CD14-positive monocyte (primary cell): ENCODE measurements at regions not wholly inside any gene's neighbourhood (a gene's known extent, or its start where the extent isn't known, plus 50 kb on each side); places are given as distances from the start of the nearest gene placed in this dataset.

Experiments
- DNase-seq, 3 donors: peaks; one replicate each; pipeline ENCODE4 v3.0.0-alpha.2; 2011 to 2022
- H2AFZ ChIP-seq: 2 replicates; pipeline ENCODE4 v1.6.0; 2012; ENCODE audit warnings: mild to moderate bottlenecking, low read depth, low read length, inconsistent platforms; ENCODE audit not compliant: insufficient read depth, poor library complexity, severe bottlenecking
- H3K27ac ChIP-seq, 2 donors: 1 replicate in 1 of 2; 2 replicates in 1 of 2; pipeline ENCODE4 v1.5.1; 2012 to 2013; ENCODE audit warnings: low read length in 2 of 2, control low read depth in 1 of 2, inconsistent platforms in 1 of 2, low read depth in 1 of 2, mild to moderate bottlenecking in 1 of 2
- H3K27me3 ChIP-seq, 2 donors: one replicate each; pipeline versions ENCODE4 v1.6.0 to v1.6.1; 2011 to 2013; ENCODE audit warnings: low read length in 2 of 2; ENCODE audit not compliant: control insufficient read depth in 2 of 2, insufficient read depth in 2 of 2
- H3K36me3 ChIP-seq, 2 donors: replicated peaks in 1 of 2; 1 replicate in 1 of 2; 2 replicates in 1 of 2; pipeline versions ENCODE4 v1.5.1 to v1.6.1; 2012 to 2013; ENCODE audit warnings: low read length in 2 of 2, control low read depth in 1 of 2, inconsistent platforms in 1 of 2, mild to moderate bottlenecking in 1 of 2; ENCODE audit not compliant: insufficient read depth in 2 of 2, control insufficient read depth in 1 of 2
- H3K4me1 ChIP-seq, 2 donors: 1 replicate in 1 of 2; 2 replicates in 1 of 2; pipeline versions ENCODE4 v1.5.1 to v1.6.1; 2012 to 2013; ENCODE audit warnings: low read length in 2 of 2, control low read depth in 1 of 2, inconsistent platforms in 1 of 2, mild to moderate bottlenecking in 1 of 2, moderate library complexity in 1 of 2; ENCODE audit not compliant: insufficient read depth in 2 of 2, control insufficient read depth in 1 of 2
- H3K4me2 ChIP-seq: replicated peaks from 2 replicates; pipeline ENCODE3; 2012; ENCODE audit warnings: low read length, moderate library complexity, mild to moderate bottlenecking; ENCODE audit not compliant: poor library complexity, severe bottlenecking; ENCODE audit errors: extremely low read depth
- H3K4me3 ChIP-seq, 3 experiments: fragments of 200-600 bp in 1 of 3; sonication (generic) in 1 of 3; replicated peaks in 1 of 3; 1 replicate in 2 of 3; 2 replicates in 1 of 3; pipeline ENCODE4 v1.5.1; 2011 to 2013; ENCODE audit warnings: low read length in 3 of 3, mild to moderate bottlenecking in 3 of 3, control low read depth in 2 of 3, low read depth in 2 of 3, inconsistent platforms in 1 of 3, moderate library complexity in 1 of 3
- H3K79me2 ChIP-seq: 2 replicates; pipeline ENCODE4 v1.6.0; 2012; ENCODE audit warnings: mild to moderate bottlenecking, control low read depth, inconsistent platforms, low read length, moderate library complexity; ENCODE audit not compliant: insufficient read depth
- H3K9ac ChIP-seq: 2 replicates; pipeline ENCODE4 v1.6.0; 2017; ENCODE audit warnings: low read length, mild to moderate bottlenecking; ENCODE audit not compliant: insufficient read depth, poor library complexity, severe bottlenecking
- H3K9me3 ChIP-seq, 2 donors: replicated peaks in 1 of 2; 1 replicate in 1 of 2; 2 replicates in 1 of 2; pipeline versions ENCODE4 v1.5.1 to v1.6.1; 2012 to 2013; ENCODE audit warnings: low read length in 2 of 2, control low read depth in 1 of 2; ENCODE audit not compliant: control insufficient read depth in 1 of 2, insufficient read depth in 1 of 2
- H4K20me1 ChIP-seq: 2 replicates; pipeline ENCODE4 v1.6.0; 2012; ENCODE audit warnings: mild to moderate bottlenecking, low read length, control low read depth, moderate library complexity; ENCODE audit not compliant: insufficient read depth
- H3K27ac Mint-ChIP-seq, 7 donors: one replicate each; pipeline ENCODE4 v1.8.0; 2020; ENCODE audit warnings: mild to moderate bottlenecking in 7 of 7, mixed read lengths in 7 of 7, moderate library complexity in 6 of 7, inconsistent platforms in 2 of 7
- H3K27me3 Mint-ChIP-seq, 3 donors: one replicate each; pipeline ENCODE4 v1.8.0; 2021 to 2022; ENCODE audit warnings: low read depth in 3 of 3, mild to moderate bottlenecking in 3 of 3, mixed read lengths in 3 of 3, moderate library complexity in 3 of 3, inconsistent platforms in 1 of 3
- H3K36me3 Mint-ChIP-seq, 2 donors: one replicate each; pipeline ENCODE4 v1.8.0; 2020; ENCODE audit warnings: mixed read lengths in 2 of 2, inconsistent platforms in 1 of 2, mild to moderate bottlenecking in 1 of 2
- H3K4me1 Mint-ChIP-seq: one replicate; pipeline ENCODE4 v1.8.0; 2020; ENCODE audit warnings: mild to moderate bottlenecking, mixed read lengths
- H3K4me3 Mint-ChIP-seq, 2 donors: one replicate each; pipeline ENCODE4 v1.8.0; 2020; ENCODE audit warnings: mild to moderate bottlenecking in 2 of 2, mixed read lengths in 2 of 2, moderate library complexity in 1 of 2
- H3K9me3 Mint-ChIP-seq, 7 donors: one replicate each; pipeline ENCODE4 v1.8.0; 2020 to 2022; ENCODE audit warnings: mixed read lengths in 7 of 7, mild to moderate bottlenecking in 6 of 7, moderate library complexity in 6 of 7, inconsistent platforms in 2 of 7
- WGBS: methylation state at CpG from one replicate; pipeline ENCODE4 v1.1.5; 2013; ENCODE audit warnings: missing lambda C conversion rate; ENCODE audit not compliant: insufficient coverage; 5-methylcytosine and 5-hydroxymethylcytosine counted together
- intact Hi-C, 2 donors: fragments of 100-400 bp; cut with micrococcal nuclease; formaldehyde crosslinking; loops; one replicate each; pipeline versions ENCODE4 v1.15.0 to v1.15.1; 2023
- TF ChIP-seq, protein P1 (sequence below): fragments of 200-600 bp; IDR thresholded peaks from one replicate; pipeline ENCODE4 v1.8.0; 2022; ENCODE audit warnings: antibody characterized with exemption, mild to moderate bottlenecking

- intact Hi-C loops = no loop called here
- 100% methylated on average over 2 of the region's 3 CpGs for WGBS
- Histone ChIP-seq H4K20me1 (no peaks in the 10 kb centered on the region), H3K4me2 (no peak overlapping the region), H3K9me3 (peaks cover 0 to 2% of the 10 kb centered on the region in 2 donors), H3K4me3 (no peak overlapping the region), H3K36me3 (no peaks in the 10 kb centered on the region), H2AFZ (no peak overlapping the region), H3K4me1 (no peaks in the 10 kb centered on the region), H3K9ac (no peak overlapping the region), H3K27me3 (no peaks in the 10 kb centered on the region), H3K27ac (no peak overlapping the region), H3K79me2 (no peaks in the 10 kb centered on the region)
- Mint-ChIP-seq H3K27me3 (peaks cover 0 to 2% (median 2%) of the 10 kb centered on the region in 3 donors), H3K4me1 (no peaks in the 10 kb centered on the region), H3K4me3 (no peak overlapping the region), H3K27ac (no peak overlapping the region), H3K9me3 (peaks cover 0 to 3% (median 0%) of the 10 kb centered on the region in 7 donors), H3K36me3 (no peaks in the 10 kb centered on the region)
- TF ChIP-seq, protein P1, sequence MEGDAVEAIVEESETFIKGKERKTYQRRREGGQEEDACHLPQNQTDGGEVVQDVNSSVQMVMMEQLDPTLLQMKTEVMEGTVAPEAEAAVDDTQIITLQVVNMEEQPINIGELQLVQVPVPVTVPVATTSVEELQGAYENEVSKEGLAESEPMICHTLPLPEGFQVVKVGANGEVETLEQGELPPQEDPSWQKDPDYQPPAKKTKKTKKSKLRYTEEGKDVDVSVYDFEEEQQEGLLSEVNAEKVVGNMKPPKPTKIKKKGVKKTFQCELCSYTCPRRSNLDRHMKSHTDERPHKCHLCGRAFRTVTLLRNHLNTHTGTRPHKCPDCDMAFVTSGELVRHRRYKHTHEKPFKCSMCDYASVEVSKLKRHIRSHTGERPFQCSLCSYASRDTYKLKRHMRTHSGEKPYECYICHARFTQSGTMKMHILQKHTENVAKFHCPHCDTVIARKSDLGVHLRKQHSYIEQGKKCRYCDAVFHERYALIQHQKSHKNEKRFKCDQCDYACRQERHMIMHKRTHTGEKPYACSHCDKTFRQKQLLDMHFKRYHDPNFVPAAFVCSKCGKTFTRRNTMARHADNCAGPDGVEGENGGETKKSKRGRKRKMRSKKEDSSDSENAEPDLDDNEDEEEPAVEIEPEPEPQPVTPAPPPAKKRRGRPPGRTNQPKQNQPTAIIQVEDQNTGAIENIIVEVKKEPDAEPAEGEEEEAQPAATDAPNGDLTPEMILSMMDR = no peak
- no peak for DNase-seq
Observed at GRCh38 chr12:22981711-22982110, 356.7 kb downstream of the ETNK1 start.

DNA sequence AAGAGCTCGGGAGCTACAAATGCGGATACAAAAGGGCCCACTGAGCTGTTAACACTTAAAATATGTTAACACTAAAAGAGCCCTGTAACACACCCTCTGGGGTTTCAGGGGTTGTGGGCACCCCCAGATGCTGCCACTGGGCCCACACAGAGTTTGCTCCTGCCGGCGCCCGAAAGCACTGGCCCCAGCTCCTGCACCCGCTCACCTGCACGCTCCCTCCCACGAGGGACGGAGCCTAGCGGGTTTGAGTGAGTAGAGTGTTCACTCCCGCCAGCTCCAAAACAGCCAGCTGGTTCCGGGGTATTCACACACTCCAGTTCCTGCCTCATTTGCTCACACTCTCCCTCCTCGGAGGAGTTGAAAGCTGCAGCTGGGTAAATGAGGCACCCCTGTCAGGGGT is 357.7 kb downstream of the ETNK1 start:
- no peaks in the 10 kb centered on the region for H3K36me3 Mint-ChIP-seq
- no peak overlapping the region for H3K4me3 Mint-ChIP-seq
- intact Hi-C loops = no loop called here
- Histone ChIP-seq H3K4me2 (no peak overlapping the region), H3K4me1 (no peaks in the 10 kb centered on the region), H3K36me3 (no peaks in the 10 kb centered on the region), H3K9me3 (peaks cover 0 to 2% of the 10 kb centered on the region in 2 donors), H2AFZ (no peak overlapping the region), H3K9ac (no peak overlapping the region), H3K27me3 (no peaks in the 10 kb centered on the region), H3K4me3 (no peak overlapping the region), H3K79me2 (no peaks in the 10 kb centered on the region), H4K20me1 (no peaks in the 10 kb centered on the region), H3K27ac (no peak overlapping the region)
- DNase-seq = no peak
- H3K9me3 Mint-ChIP-seq = peaks cover 0 to 3% (median 0%) of the 10 kb centered on the region in 7 donors
- no peaks in the 10 kb centered on the region for H3K4me1 Mint-ChIP-seq
- H3K27me3 Mint-ChIP-seq = peaks cover 0 to 2% (median 2%) of the 10 kb centered on the region in 3 donors
- TF ChIP-seq, protein P1 = no peak
- H3K27ac Mint-ChIP-seq = no peak overlapping the region
- WGBS = 83% methylated on average over 12 of the region's 13 CpGs
